Suprapubic skin (tissue), 4 donors: ENCODE measurements at regions not wholly inside any gene's neighbourhood (a gene's known extent, or its start where the extent isn't known, plus 50 kb on each side); places are given as distances from the start of the nearest gene placed in this dataset.

Experiments
- DNase-seq, 2 donors: peaks; one replicate each; pipeline ENCODE4 v3.0.0-alpha.2; 2019; ENCODE audit warnings: low spot score in 2 of 2
- H3K27ac ChIP-seq: fragments of 200-600 bp; sonication (generic); one replicate; pipeline ENCODE4 v1.5.1; 2019
- H3K27me3 ChIP-seq: fragments of 200-600 bp; sonication (generic); one replicate; pipeline ENCODE4 v1.5.1; 2019
- H3K36me3 ChIP-seq: fragments of 200-600 bp; sonication (generic); one replicate; pipeline ENCODE4 v1.5.1; 2019
- H3K4me1 ChIP-seq: fragments of 200-600 bp; sonication (generic); one replicate; pipeline ENCODE4 v1.5.1; 2019
- H3K4me3 ChIP-seq: fragments of 200-600 bp; sonication (generic); one replicate; pipeline ENCODE4 v1.5.1; 2019; ENCODE audit warnings: mild to moderate bottlenecking
- H3K9me3 ChIP-seq: fragments of 200-600 bp; sonication (generic); one replicate; pipeline ENCODE4 v1.5.1; 2019
- EP300 ChIP-seq: sonication (generic); formaldehyde crosslinking; IDR thresholded peaks from one replicate; pipeline ENCODE4 v1.6.1; 2017; ENCODE audit warnings: antibody characterized with exemption
- POLR2A ChIP-seq, 2 donors: fragments of 450-650 bp; IDR thresholded peaks; one replicate each; pipeline ENCODE4 v1.6.1; 2017; ENCODE audit warnings: antibody characterized with exemption in 2 of 2, mild to moderate bottlenecking in 2 of 2, moderate library complexity in 2 of 2
- POLR2AphosphoS5 ChIP-seq, 3 donors: sonication (generic); formaldehyde crosslinking; IDR thresholded peaks; one replicate each; pipeline ENCODE4 v1.6.1; 2017; ENCODE audit warnings: antibody characterized with exemption in 3 of 3
- WGBS: methylation state at CpG from one replicate; pipeline ENCODE4 v1.1.5; 2018; 5-methylcytosine and 5-hydroxymethylcytosine counted together
- TF ChIP-seq, protein P1 (sequence below), 2 donors: fragments of 200-600 bp in 1 of 2; fragments of 450-650 bp in 1 of 2; sonication (generic) in 1 of 2; IDR thresholded peaks; one replicate each; pipeline ENCODE4 v1.5.1; 2016 to 2019; ENCODE audit warnings: antibody characterized with exemption in 2 of 2, mild to moderate bottlenecking in 1 of 2, moderate library complexity in 1 of 2

DNA sequence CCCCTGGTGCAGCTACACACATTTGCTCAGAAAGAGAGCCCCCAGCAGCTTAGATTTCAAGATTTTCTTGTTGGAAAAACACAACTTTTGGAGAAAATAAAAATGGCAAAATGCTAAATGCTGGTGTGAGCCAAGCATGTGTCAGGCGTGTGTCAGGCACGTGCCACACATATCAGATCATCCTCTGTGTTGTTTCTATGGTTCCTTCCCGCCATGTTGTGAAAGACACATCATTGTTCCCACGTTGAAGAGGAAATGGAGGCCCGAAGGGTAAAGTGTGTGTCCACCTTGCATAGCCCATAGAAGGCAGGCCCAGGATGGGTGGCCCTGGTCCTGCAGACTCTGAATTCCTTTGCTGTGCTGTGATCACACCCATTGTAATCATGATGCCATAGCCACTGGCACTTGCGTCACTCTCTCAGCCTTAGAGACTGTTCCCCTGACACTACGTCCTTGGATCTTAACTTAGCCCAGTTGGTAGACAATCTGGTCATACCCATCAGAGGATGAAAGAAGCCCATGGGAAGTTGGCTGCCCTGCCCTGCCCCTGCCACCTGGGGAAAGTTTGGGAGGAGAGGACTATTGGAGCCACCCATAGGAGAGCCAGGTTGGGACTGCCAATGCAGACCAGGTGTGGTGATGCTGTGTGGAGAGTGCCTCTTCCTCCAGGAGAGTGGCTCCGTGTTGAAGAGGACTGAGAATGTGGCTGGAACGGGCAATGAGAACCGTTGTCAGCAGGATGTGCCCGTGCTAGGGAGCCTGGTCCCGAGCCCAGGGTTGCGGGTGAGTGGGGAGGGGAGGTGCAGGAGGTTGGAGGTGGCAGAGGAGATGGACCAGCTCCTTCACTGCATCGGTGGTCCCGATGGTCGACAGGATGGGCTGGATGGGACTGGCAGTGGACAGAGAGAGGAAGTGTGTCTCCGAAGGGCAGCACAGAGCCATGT, 65.6 kb upstream of the IGFBP3 start:
- Histone ChIP-seq H3K4me3 (no peak overlapping the region), H3K27me3 (no peaks in the 10 kb centered on the region), H3K9me3 (no peaks in the 10 kb centered on the region), H3K4me1 (no peaks in the 10 kb centered on the region), H3K27ac (no peak overlapping the region), H3K36me3 (no peaks in the 10 kb centered on the region)
- 93% methylated on average over 17 of the region's 17 CpGs for WGBS
- DNase-seq: peak in 1 of 2 donors; percentile 40
- no peak for TF ChIP-seq POLR2A (IDR thresholded peaks at IDR 0.05)
- no peak for TF ChIP-seq EP300
- TF ChIP-seq POLR2AphosphoS5 (IDR thresholded peaks at IDR 0.05): no peak
- TF ChIP-seq, protein P1, sequence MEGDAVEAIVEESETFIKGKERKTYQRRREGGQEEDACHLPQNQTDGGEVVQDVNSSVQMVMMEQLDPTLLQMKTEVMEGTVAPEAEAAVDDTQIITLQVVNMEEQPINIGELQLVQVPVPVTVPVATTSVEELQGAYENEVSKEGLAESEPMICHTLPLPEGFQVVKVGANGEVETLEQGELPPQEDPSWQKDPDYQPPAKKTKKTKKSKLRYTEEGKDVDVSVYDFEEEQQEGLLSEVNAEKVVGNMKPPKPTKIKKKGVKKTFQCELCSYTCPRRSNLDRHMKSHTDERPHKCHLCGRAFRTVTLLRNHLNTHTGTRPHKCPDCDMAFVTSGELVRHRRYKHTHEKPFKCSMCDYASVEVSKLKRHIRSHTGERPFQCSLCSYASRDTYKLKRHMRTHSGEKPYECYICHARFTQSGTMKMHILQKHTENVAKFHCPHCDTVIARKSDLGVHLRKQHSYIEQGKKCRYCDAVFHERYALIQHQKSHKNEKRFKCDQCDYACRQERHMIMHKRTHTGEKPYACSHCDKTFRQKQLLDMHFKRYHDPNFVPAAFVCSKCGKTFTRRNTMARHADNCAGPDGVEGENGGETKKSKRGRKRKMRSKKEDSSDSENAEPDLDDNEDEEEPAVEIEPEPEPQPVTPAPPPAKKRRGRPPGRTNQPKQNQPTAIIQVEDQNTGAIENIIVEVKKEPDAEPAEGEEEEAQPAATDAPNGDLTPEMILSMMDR (IDR thresholded peaks at IDR 0.05): no peak

DNA sequence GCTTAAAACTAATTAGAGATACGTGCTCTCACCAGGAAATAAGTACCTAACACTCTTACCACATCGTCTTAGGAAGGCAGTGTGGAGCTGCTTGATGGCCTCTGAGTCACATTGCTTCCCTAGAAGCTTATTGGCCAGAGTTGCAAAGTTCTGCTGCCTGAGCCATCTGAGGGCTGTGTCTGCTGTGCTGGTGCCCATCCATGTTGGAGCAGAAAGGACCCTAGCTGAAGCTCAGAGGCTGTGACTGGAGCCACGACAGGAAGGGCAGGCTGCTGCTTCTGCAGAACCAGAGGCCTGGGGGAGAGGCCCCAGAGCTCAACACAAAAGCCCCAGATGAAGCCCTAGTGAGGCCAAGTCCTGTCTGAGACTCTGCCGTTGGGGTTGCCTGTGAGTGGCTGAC, 64.8 kb upstream of the IGFBP3 start:
- DNase-seq: peak in 1 of 2 donors; percentile 38
- H3K27me3 ChIP-seq: no peaks in the 10 kb centered on the region
- WGBS: 68% methylated on average over 3 of the region's 4 CpGs

DNA sequence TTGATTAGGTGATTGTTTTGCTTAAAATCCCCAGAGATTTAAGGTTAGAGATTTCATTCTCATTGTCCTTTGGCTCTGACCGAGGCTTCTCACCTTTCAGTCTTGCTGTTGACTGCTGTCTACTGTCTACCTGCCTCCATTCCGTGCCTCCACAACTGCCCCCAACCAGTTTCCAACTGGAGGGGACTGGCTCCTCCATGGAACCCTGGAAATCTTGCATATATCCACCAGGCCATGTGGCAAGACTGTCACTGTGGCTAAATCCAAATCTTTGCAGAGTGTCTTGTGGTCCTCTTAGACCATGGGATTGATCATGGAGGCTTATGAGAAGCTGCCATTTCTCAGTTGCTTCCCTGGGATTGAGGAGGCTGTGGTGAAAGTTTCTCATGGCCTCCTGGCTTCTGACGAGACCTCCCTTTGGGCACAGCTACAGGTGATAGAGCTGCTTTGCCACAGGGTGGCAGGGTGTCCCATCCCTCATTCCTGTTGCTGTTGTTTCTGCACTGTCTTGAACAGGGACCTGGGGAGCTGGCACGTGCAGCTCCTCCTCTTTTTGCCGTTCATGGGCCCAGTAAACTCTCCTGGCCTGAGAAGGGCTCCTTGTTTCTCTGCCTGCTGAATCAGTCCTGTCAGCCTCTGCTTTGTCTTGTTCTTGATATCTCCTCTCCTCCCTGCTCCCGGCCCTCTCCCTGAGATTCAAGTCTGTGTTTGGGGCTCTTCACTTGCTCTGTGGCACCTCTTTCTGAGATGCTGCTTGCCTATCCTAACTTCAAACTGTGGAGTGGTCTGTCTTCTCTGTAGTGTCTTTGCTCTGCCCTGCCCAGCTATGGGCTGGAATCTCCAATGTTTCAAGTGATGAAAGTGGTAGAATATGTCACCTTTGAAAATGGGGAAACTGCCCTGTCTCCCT, 63.6 kb upstream of the IGFBP3 start:
- no peak for DNase-seq
- no peak for TF ChIP-seq EP300
- TF ChIP-seq, protein P1 (IDR thresholded peaks at IDR 0.05): no peak
- TF ChIP-seq POLR2A (IDR thresholded peaks at IDR 0.05): no peak
- TF ChIP-seq POLR2AphosphoS5 (IDR thresholded peaks at IDR 0.05): no peak
- Histone ChIP-seq H3K4me1 (no peaks in the 10 kb centered on the region), H3K27me3 (no peaks in the 10 kb centered on the region), H3K4me3 (no peak overlapping the region), H3K27ac (no peak overlapping the region), H3K9me3 (no peaks in the 10 kb centered on the region), H3K36me3 (no peaks in the 10 kb centered on the region)
- 91% methylated on average over 6 of the region's 6 CpGs for WGBS

More for the DNA sequence above, 64.8 kb upstream of the IGFBP3 start:
- Histone ChIP-seq H3K36me3 (no peaks in the 10 kb centered on the region), H3K4me3 (no peak overlapping the region), H3K27ac (no peak overlapping the region), H3K4me1 (no peaks in the 10 kb centered on the region), H3K9me3 (no peaks in the 10 kb centered on the region)
- TF ChIP-seq POLR2A (IDR thresholded peaks at IDR 0.05): no peak
- no peak for TF ChIP-seq EP300
- TF ChIP-seq, protein P1 (IDR thresholded peaks at IDR 0.05): no peak
- no peak for TF ChIP-seq POLR2AphosphoS5 (IDR thresholded peaks at IDR 0.05)

GRCh38 chr7:45983720-45984255, 62.7 kb upstream of the IGFBP3 start:
- TF ChIP-seq, protein P1 (IDR thresholded peaks at IDR 0.05): no peak
- TF ChIP-seq POLR2AphosphoS5 (IDR thresholded peaks at IDR 0.05) (no peak), EP300 (no peak), POLR2A (IDR thresholded peaks at IDR 0.05) (no peak)
- Histone ChIP-seq H3K27me3 (no peaks in the 10 kb centered on the region), H3K4me3 (no peak overlapping the region), H3K4me1 (peaks cover 2% of the 10 kb centered on the region), H3K27ac (no peak overlapping the region), H3K9me3 (no peaks in the 10 kb centered on the region), H3K36me3 (no peaks in the 10 kb centered on the region)
- DNase-seq: peak in 1 of 2 donors; percentile 74
- WGBS: 67% methylated on average over 6 of the region's 6 CpGs
